ENCODE measurements at regions not wholly inside any gene's neighbourhood (a gene's known extent, or its start where the extent isn't known, plus 50 kb on each side); places are given as distances from the start of the nearest gene placed in this dataset.

- TF ChIP-seq CTCF (IDR thresholded peaks at IDR 0.05) (no peak), POLR2AphosphoS5 (IDR thresholded peaks at IDR 0.05; ENCODE audit: low read depth, low read length) (no peak), REST (IDR thresholded peaks at IDR 0.05; ENCODE audit: insufficient read depth in 1 of 2, low read depth in 2 of 2, low read length in 1 of 2) (no peak)
Measured at GRCh38 chr20:11448554-11448953, 469.1 kb upstream of the BTBD3 start.

All from Panc1 (cell line).